Osteoblast (primary cell): ENCODE measurements at regions not wholly inside any gene's neighbourhood (a gene's known extent, or its start where the extent isn't known, plus 50 kb on each side); places are given as distances from the start of the nearest gene placed in this dataset.
"Not testable (repeated sequence)": the region's sequence is repeated elsewhere in the genome, so short reads cannot be mapped to it uniquely, and the experiment has no call there.

Source experiments
- DNase-seq: peaks from one replicate; pipeline ENCODE4 v3.0.0; 2011; ENCODE audit warnings: low spot score, mixed read lengths; ENCODE audit not compliant: insufficient read length; ENCODE audit errors: missing footprints
- H2AFZ ChIP-seq: 2 replicates; pipeline ENCODE4 v1.6.0; 2011; ENCODE audit warnings: mild to moderate bottlenecking, low read length
- H3K27ac ChIP-seq: 2 replicates; pipeline ENCODE4 v1.5.1; 2011; ENCODE audit warnings: mild to moderate bottlenecking, low read depth, low read length, moderate library complexity
- H3K27me3 ChIP-seq: 2 replicates; pipeline ENCODE4 v1.6.0; 2012; ENCODE audit warnings: mild to moderate bottlenecking, control low read depth, inconsistent platforms, low read length, moderate library complexity; ENCODE audit not compliant: insufficient read depth
- H3K36me3 ChIP-seq: 2 replicates; pipeline ENCODE4 v1.5.1; 2011; ENCODE audit warnings: mild to moderate bottlenecking, low read length, control low read depth, moderate library complexity; ENCODE audit not compliant: insufficient read depth
- H3K4me1 ChIP-seq: 2 replicates; pipeline ENCODE4 v1.5.1; 2011; ENCODE audit warnings: mild to moderate bottlenecking, low read length, control low read depth, moderate library complexity; ENCODE audit not compliant: insufficient read depth
- H3K4me2 ChIP-seq: 2 replicates; pipeline ENCODE4 v1.6.0; 2011; ENCODE audit warnings: mild to moderate bottlenecking, low read length; ENCODE audit not compliant: insufficient read depth
- H3K4me3 ChIP-seq: fragments of 200-600 bp; sonication (generic); 3 replicates; pipeline ENCODE4 v1.5.1; 2012; ENCODE audit warnings: mild to moderate bottlenecking, low read length, inconsistent platforms; ENCODE audit not compliant: insufficient read depth
- H3K79me2 ChIP-seq: 2 replicates; pipeline ENCODE4 v1.6.0; 2012; ENCODE audit warnings: mild to moderate bottlenecking, low read length, control low read depth, inconsistent platforms; ENCODE audit not compliant: insufficient read depth
- H3K9me3 ChIP-seq: 2 replicates; pipeline ENCODE4 v1.5.1; 2011; ENCODE audit warnings: low read depth, low read length, control low read depth
- H4K20me1 ChIP-seq: 2 replicates; pipeline ENCODE4 v1.6.0; 2012; ENCODE audit warnings: mild to moderate bottlenecking, low read length, control low read depth; ENCODE audit not compliant: insufficient read depth

GRCh38 chr16:46396131-46396882, 224.9 kb downstream of the SHCBP1 start:
- not testable (repeated sequence) for H3K4me3 ChIP-seq, H3K79me2 ChIP-seq, H3K9me3 ChIP-seq, H3K36me3 ChIP-seq, H3K4me1 ChIP-seq, H4K20me1 ChIP-seq, H2AFZ ChIP-seq, H3K27ac ChIP-seq, H3K4me2 ChIP-seq, H3K27me3 ChIP-seq, DNase-seq

GRCh38 chr16:46395391-46395921, 225.7 kb downstream of the SHCBP1 start:
- not testable (repeated sequence) for H3K9me3 ChIP-seq, H2AFZ ChIP-seq, H3K4me3 ChIP-seq, H3K79me2 ChIP-seq, H3K4me1 ChIP-seq, H4K20me1 ChIP-seq, H3K27ac ChIP-seq, H3K4me2 ChIP-seq, H3K36me3 ChIP-seq, DNase-seq, H3K27me3 ChIP-seq

- not testable (repeated sequence) for H3K36me3 ChIP-seq, H3K4me3 ChIP-seq, H3K27ac ChIP-seq, H3K79me2 ChIP-seq, DNase-seq, H3K27me3 ChIP-seq, H3K4me2 ChIP-seq, H2AFZ ChIP-seq, H3K9me3 ChIP-seq, H4K20me1 ChIP-seq, H3K4me1 ChIP-seq
Measured at GRCh38 chr16:46394963-46395362, 226.2 kb downstream of the SHCBP1 start.

GRCh38 chr16:46394149-46394548, 227.0 kb downstream of the SHCBP1 start:
- H3K9me3 ChIP-seq, H3K27ac ChIP-seq, DNase-seq, H4K20me1 ChIP-seq, H3K4me1 ChIP-seq, H2AFZ ChIP-seq, H3K4me2 ChIP-seq, H3K79me2 ChIP-seq, H3K27me3 ChIP-seq, H3K36me3 ChIP-seq, H3K4me3 ChIP-seq: not testable (repeated sequence)

GRCh38 chr16:46392930-46393722, 228.1 kb downstream of the SHCBP1 start:
- H2AFZ ChIP-seq, H4K20me1 ChIP-seq, H3K4me1 ChIP-seq, H3K27ac ChIP-seq, H3K4me3 ChIP-seq, H3K27me3 ChIP-seq, H3K36me3 ChIP-seq, H3K79me2 ChIP-seq, H3K4me2 ChIP-seq, DNase-seq, H3K9me3 ChIP-seq: not testable (repeated sequence)

- H3K27ac ChIP-seq, H4K20me1 ChIP-seq, H3K4me3 ChIP-seq, H2AFZ ChIP-seq, H3K36me3 ChIP-seq, H3K27me3 ChIP-seq, H3K9me3 ChIP-seq, DNase-seq, H3K79me2 ChIP-seq, H3K4me1 ChIP-seq, H3K4me2 ChIP-seq: not testable (repeated sequence)
Measured at GRCh38 chr16:46390660-46391462, 230.3 kb downstream of the SHCBP1 start.

GRCh38 chr16:46389561-46390041, 231.6 kb downstream of the SHCBP1 start:
- H3K9me3 ChIP-seq, H3K27me3 ChIP-seq, H4K20me1 ChIP-seq, H3K27ac ChIP-seq, H2AFZ ChIP-seq, H3K79me2 ChIP-seq, H3K4me2 ChIP-seq, H3K4me3 ChIP-seq, H3K36me3 ChIP-seq, H3K4me1 ChIP-seq, DNase-seq: not testable (repeated sequence)

GRCh38 chr16:46388939-46389491, 232.2 kb downstream of the SHCBP1 start:
- not testable (repeated sequence) for H3K27me3 ChIP-seq, H3K79me2 ChIP-seq, H3K9me3 ChIP-seq, H3K4me1 ChIP-seq, DNase-seq, H3K4me2 ChIP-seq, H3K4me3 ChIP-seq, H3K36me3 ChIP-seq, H4K20me1 ChIP-seq, H2AFZ ChIP-seq, H3K27ac ChIP-seq
